Activated CD8-positive, alpha-beta memory T cell treated with anti-CD3 and anti-CD28 coated beads for 1 hour (primary cell): ENCODE measurements at regions not wholly inside any gene's neighbourhood (a gene's known extent, or its start where the extent isn't known, plus 50 kb on each side); places are given as distances from the start of the nearest gene placed in this dataset.
"Not testable (repeated sequence)": the region's sequence is repeated elsewhere in the genome, so short reads cannot be mapped to it uniquely, and the experiment has no call there.

Experiments used
- DNase-seq, 2 donors: peaks; one replicate each; pipeline ENCODE4 v3.0.0-alpha.2; 2020; ENCODE audit warnings: low read depth in 1 of 2; ENCODE audit errors: extremely low read depth in 1 of 2

- no peak for DNase-seq
These were observed 210.8 kb upstream of the LINGO1 start for GRCh38 chr15:77843546-77843945.

- DNase-seq = no peak
These were observed 208.5 kb upstream of the LINGO1 start for GRCh38 chr15:77840991-77841775.

GRCh38 chr15:77839970-77840905 lies 207.5 kb upstream of the LINGO1 start:
- no peak for DNase-seq

GRCh38 chr15:77839456-77839855 lies 206.7 kb upstream of the LINGO1 start:
- no peak for DNase-seq

GRCh38 chr15:77838595-77838994 lies 205.9 kb upstream of the LINGO1 start:
- no peak for DNase-seq

- no peak for DNase-seq
These were observed 205.3 kb upstream of the LINGO1 start for GRCh38 chr15:77838061-77838460.

GRCh38 chr15:77837649-77838025 lies 204.9 kb upstream of the LINGO1 start:
- no peak for DNase-seq

- DNase-seq = no peak
These were observed 204.4 kb upstream of the LINGO1 start for GRCh38 chr15:77836906-77837648.

GRCh38 chr15:77836121-77836692 lies 203.5 kb upstream of the LINGO1 start:
- DNase-seq = no peak

- no peak for DNase-seq
These were observed 201.7 kb upstream of the LINGO1 start for GRCh38 chr15:77834276-77834990.

- DNase-seq = no peak
These were observed 200.2 kb upstream of the LINGO1 start for GRCh38 chr15:77832874-77833273.

- no peak for DNase-seq
These were observed 199.3 kb upstream of the LINGO1 start for GRCh38 chr15:77831986-77832385.

- no peak for DNase-seq
These were observed 197.3 kb upstream of the LINGO1 start for GRCh38 chr15:77830051-77830468.

GRCh38 chr15:77829331-77829730 lies 196.6 kb upstream of the LINGO1 start:
- not testable (repeated sequence) for DNase-seq

GRCh38 chr15:77827860-77828259 lies 195.1 kb upstream of the LINGO1 start:
- DNase-seq = no peak

- DNase-seq = no peak
These were observed 193.4 kb upstream of the LINGO1 start for GRCh38 chr15:77826006-77826695.

GRCh38 chr15:77825546-77825945 lies 192.8 kb upstream of the LINGO1 start:
- no peak for DNase-seq

- no peak for DNase-seq
These were observed 192.5 kb upstream of the LINGO1 start for GRCh38 chr15:77825252-77825542.

GRCh38 chr15:77824361-77825251 lies 191.9 kb upstream of the LINGO1 start:
- DNase-seq = no peak
